Subcutaneous abdominal adipose tissue (tissue), 5 donors: ENCODE measurements at regions not wholly inside any gene's neighbourhood (a gene's known extent, or its start where the extent isn't known, plus 50 kb on each side); places are given as distances from the start of the nearest gene placed in this dataset.

Experiments
- H3K27ac ChIP-seq: one replicate; pipeline ENCODE4 v1.7.0; 2013; ENCODE audit warnings: low read depth, mild to moderate bottlenecking, inconsistent platforms, low read length, moderate library complexity
- H3K27me3 ChIP-seq, 5 donors: one replicate each; pipeline ENCODE4 v1.7.0; 2013; ENCODE audit warnings: low read length in 5 of 5, inconsistent platforms in 1 of 5; ENCODE audit not compliant: control insufficient read depth in 5 of 5, insufficient read depth in 4 of 5
- H3K36me3 ChIP-seq, 5 donors: one replicate each; pipeline ENCODE4 v1.7.0; 2013; ENCODE audit warnings: low read length in 5 of 5; ENCODE audit not compliant: control insufficient read depth in 5 of 5, insufficient read depth in 5 of 5
- H3K4me1 ChIP-seq, 5 donors: one replicate each; pipeline ENCODE4 v1.7.0; 2013; ENCODE audit warnings: low read length in 5 of 5, mild to moderate bottlenecking in 3 of 5, moderate library complexity in 1 of 5; ENCODE audit not compliant: control insufficient read depth in 5 of 5, insufficient read depth in 5 of 5
- H3K4me3 ChIP-seq, 5 donors: one replicate each; pipeline ENCODE4 v1.7.0; 2013; ENCODE audit warnings: low read length in 5 of 5, low read depth in 1 of 5
- H3K9ac ChIP-seq, 5 donors: one replicate each; pipeline ENCODE4 v1.7.0; 2013; ENCODE audit warnings: low read length in 5 of 5, mild to moderate bottlenecking in 4 of 5, moderate library complexity in 3 of 5
- H3K9me3 ChIP-seq, 5 donors: one replicate each; pipeline ENCODE4 v1.7.0; 2013; ENCODE audit warnings: low read length in 5 of 5; ENCODE audit not compliant: control insufficient read depth in 5 of 5
- donor health status: healthy.
- donor health status: healthy.
- donor health status: healthy.
- donor health status: healthy.
- donor health status: healthy.

- no peaks in the 10 kb centered on the region for H3K27me3 ChIP-seq
- H3K4me3 ChIP-seq: no peak overlapping the region
- H3K9me3 ChIP-seq: no peaks in the 10 kb centered on the region
- peaks cover 0 to 8% (median 0%) of the 10 kb centered on the region in 5 donors for H3K4me1 ChIP-seq
- no peak overlapping the region for H3K27ac ChIP-seq
- H3K36me3 ChIP-seq: no peaks in the 10 kb centered on the region
- H3K9ac ChIP-seq: no peak overlapping the region
Observed at GRCh38 chr12:67590149-67590790, 58.3 kb upstream of the DYRK2 start.

- Histone ChIP-seq H3K4me1 (peaks cover 0 to 8% (median 0%) of the 10 kb centered on the region in 5 donors), H3K36me3 (no peaks in the 10 kb centered on the region), H3K4me3 (no peak overlapping the region), H3K9me3 (no peaks in the 10 kb centered on the region), H3K9ac (peak overlapping the region in 1 of 5 donors; percentile 33), H3K27ac (no peak overlapping the region), H3K27me3 (no peaks in the 10 kb centered on the region)
Observed at GRCh38 chr12:67592228-67593011, 56.1 kb upstream of the DYRK2 start.

GRCh38 chr12:67593041-67593440 lies 55.5 kb upstream of the DYRK2 start:
- Histone ChIP-seq H3K27ac (no peak overlapping the region), H3K4me1 (peaks cover 0 to 8% (median 0%) of the 10 kb centered on the region in 5 donors), H3K27me3 (no peaks in the 10 kb centered on the region), H3K4me3 (no peak overlapping the region), H3K36me3 (no peaks in the 10 kb centered on the region), H3K9ac (peak overlapping the region in 1 of 5 donors; percentile 33), H3K9me3 (no peaks in the 10 kb centered on the region)

GRCh38 chr12:67593461-67594330 lies 54.8 kb upstream of the DYRK2 start:
- no peak overlapping the region for H3K27ac ChIP-seq
- H3K9ac ChIP-seq: no peak overlapping the region
- H3K36me3 ChIP-seq: no peaks in the 10 kb centered on the region
- no peaks in the 10 kb centered on the region for H3K27me3 ChIP-seq
- H3K4me1 ChIP-seq: peaks cover 0 to 8% (median 0%) of the 10 kb centered on the region in 5 donors
- H3K9me3 ChIP-seq: no peaks in the 10 kb centered on the region
- no peak overlapping the region for H3K4me3 ChIP-seq

- H3K27ac ChIP-seq: no peak overlapping the region
- H3K4me3 ChIP-seq: no peak overlapping the region
- no peaks in the 10 kb centered on the region for H3K9me3 ChIP-seq
- H3K36me3 ChIP-seq: no peaks in the 10 kb centered on the region
- H3K27me3 ChIP-seq: no peaks in the 10 kb centered on the region
- H3K9ac ChIP-seq: no peak overlapping the region
- H3K4me1 ChIP-seq: peaks cover 0 to 8% (median 0%) of the 10 kb centered on the region in 5 donors
Observed at GRCh38 chr12:67594888-67595287, 53.7 kb upstream of the DYRK2 start.

- H3K9me3 ChIP-seq: no peaks in the 10 kb centered on the region
- H3K27me3 ChIP-seq: no peaks in the 10 kb centered on the region
- H3K27ac ChIP-seq: no peak overlapping the region
- peaks cover 0 to 8% (median 0%) of the 10 kb centered on the region in 5 donors for H3K4me1 ChIP-seq
- H3K36me3 ChIP-seq: no peaks in the 10 kb centered on the region
- no peak overlapping the region for H3K4me3 ChIP-seq
- H3K9ac ChIP-seq: no peak overlapping the region
Observed at GRCh38 chr12:67595365-67595764, 53.2 kb upstream of the DYRK2 start.

GRCh38 chr12:67598598-67598997 lies 49.9 kb upstream of the DYRK2 start:
- Histone ChIP-seq H3K27me3 (no peaks in the 10 kb centered on the region), H3K27ac (no peak overlapping the region), H3K9ac (no peak overlapping the region), H3K4me3 (no peak overlapping the region), H3K4me1 (peaks cover 0 to 3% (median 0%) of the 10 kb centered on the region in 5 donors), H3K36me3 (no peaks in the 10 kb centered on the region), H3K9me3 (no peaks in the 10 kb centered on the region)
